ENCODE measurements at regions not wholly inside any gene's neighbourhood (a gene's known extent, or its start where the extent isn't known, plus 50 kb on each side); places are given as distances from the start of the nearest gene placed in this dataset.

DNA sequence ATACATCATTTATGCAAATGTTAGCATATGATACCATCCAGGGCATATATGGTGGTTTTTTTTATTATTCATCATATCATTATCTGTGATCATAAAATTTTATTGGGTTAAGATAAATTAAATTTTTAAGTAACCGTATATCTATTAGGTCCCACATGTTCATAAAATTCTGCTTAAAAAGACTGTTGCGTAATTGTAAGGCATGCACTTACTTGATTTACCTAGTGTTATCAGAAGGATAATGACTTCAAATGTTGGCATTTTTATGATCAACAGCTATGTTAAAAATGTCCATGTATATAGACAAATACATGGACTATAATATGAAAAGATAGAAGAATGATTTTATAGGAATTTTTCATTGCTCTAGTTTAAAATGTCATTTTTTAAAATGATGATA lies 1625.5 kb upstream of the CELF4 start:
- TF ChIP-seq CTCF (IDR thresholded peaks at IDR 0.05; ENCODE audit: insufficient read depth, low read depth, low read length) (no peak), EZH2 (IDR thresholded peaks at IDR 0.05; ENCODE audit: insufficient read depth, low read length) (no peak)
